ENCODE measurements at regions not wholly inside any gene's neighbourhood (a gene's known extent, or its start where the extent isn't known, plus 50 kb on each side); places are given as distances from the start of the nearest gene placed in this dataset.
A peak's percentile ranks its signal among the peaks of the same experiment; 100 is the strongest.
"Not testable (repeated sequence)": the region's sequence is repeated elsewhere in the genome, so short reads cannot be mapped to it uniquely, and the experiment has no call there.

DNA sequence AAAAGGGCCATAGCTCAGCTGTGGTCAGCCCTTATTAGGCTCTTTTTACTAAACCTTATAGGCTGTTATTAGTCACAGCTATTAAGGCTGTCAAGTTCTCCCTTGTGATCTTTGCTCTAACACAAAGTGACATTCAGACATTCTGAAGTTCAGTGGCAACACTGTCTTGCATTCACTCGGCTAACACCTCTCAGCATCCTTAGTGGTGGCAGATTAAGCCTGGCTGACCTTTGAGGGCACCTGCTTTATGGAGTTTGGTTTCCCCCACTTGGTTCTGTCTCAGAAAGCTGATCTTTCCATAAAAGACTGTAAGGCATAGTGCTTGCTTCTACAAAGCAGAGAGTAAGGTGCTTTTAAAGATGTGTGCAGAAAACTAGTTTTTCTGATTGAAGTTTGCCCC lies 677.4 kb upstream of the TMEM132C start:
- DNase-seq = no peak

- DNase-seq = no peak
Measured at GRCh38 chr12:127590868-127591267, 676.1 kb upstream of the TMEM132C start.

GRCh38 chr12:127592245-127592644 lies 674.7 kb upstream of the TMEM132C start:
- no peak for DNase-seq

- DNase-seq = no peak
Measured at GRCh38 chr12:127594351-127594970, 672.5 kb upstream of the TMEM132C start.

DNA sequence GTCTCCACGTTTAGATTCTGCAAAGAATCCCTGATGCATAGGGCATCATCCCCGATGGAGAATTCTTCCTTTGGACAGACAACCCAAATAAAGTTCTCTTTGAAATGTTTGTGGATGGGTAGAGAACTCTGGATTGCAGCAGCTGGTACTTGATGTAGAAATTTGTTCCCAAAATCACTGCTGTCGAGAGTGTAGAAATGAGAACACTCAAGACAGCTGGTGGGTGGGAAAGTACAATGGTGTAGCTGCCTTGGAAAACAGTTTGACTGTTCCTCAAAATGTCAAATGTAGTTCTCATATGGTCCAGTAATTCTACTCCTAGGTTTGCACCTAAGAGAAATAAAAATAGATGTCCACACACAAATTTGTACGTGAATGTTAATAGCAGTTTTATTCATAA lies 671.5 kb upstream of the TMEM132C start:
- no peak for DNase-seq

DNA sequence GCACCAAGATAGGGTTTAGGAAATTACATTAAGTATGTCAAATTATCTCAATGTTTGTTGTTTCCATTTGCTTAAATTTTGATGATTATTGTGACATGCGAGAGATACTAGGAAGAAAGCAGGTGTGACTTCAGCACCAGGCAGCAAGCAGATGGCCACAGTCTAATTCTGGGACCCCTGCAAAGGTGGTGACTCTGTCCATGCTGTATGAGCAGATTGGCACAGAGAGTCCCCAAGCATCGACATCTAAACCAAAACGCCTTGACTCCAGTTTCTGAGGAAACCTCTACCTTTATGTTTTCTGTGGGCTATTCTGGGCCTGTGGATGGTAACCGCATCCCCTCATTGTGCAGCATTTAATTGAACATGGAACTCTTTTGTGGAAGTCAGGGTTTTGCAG lies 670.1 kb upstream of the TMEM132C start:
- no peak for DNase-seq

DNA sequence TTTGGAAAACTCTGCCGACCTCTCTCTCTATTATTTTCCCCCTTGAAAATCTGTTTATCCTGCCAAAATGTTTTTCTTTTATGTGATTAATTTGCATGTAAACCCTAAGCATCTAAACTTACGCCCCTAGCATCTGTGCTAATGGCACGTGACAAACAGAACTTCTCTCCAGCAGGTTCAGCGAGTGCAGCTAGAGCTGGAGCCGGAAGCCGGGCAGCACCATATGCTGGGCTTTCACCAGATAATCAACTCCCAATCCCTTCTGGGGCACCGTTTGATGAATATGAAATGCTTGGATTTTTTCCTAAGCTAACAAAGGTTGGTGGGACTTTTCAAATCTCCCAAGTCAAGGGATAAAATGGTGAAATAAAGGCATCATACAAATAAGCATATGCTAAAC lies 667.5 kb upstream of the TMEM132C start:
- DNase-seq = no peak

- no peak for DNase-seq
Measured at GRCh38 chr12:127600211-127600610, 666.8 kb upstream of the TMEM132C start.

DNA sequence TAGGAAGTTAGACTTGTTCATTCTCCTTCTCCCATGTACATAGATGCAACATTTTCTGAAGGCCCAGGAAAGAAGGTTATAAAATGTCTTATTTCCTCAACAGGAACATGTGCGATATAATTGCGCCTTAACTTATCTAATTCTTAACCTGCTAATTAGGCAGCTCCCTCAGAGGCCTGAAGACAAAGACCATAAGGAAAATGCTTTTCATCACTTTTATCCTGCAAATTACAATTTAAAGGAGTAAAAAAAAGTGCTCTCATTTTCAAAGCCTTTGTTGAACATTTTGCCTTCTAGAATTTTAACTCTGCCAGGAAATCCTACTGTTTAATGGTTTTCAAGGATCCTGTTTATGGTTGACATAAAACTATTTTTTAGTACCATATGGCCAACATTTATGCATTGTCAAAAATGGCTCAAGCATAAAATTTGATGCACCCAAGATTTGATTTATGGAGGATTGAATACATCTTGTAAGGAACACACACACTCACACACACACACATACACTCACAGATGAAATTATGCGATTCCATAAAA lies 660.4 kb upstream of the TMEM132C start:
- no peak for DNase-seq

- no peak for DNase-seq
Measured at GRCh38 chr12:127607146-127607725, 659.7 kb upstream of the TMEM132C start.

DNA sequence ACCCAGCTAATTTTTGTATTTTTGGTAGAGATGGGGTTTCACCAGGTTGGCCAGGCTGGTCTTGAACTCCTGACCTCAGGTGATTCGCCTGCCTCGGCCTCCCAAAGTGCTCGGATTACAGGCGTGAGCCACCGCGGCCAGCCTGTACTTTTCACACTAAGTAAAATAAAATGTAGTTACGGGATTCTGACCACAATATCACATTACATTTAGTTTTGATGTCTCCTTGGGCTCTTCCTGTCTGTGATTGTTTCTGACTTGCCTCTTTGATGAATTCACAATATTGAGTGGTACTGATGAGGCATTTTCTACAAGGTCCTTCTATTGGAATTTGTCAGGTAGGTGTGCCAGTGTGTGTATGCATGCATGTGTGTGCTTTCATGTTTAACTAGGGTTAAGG lies 658.6 kb upstream of the TMEM132C start:
- DNase-seq = not testable (repeated sequence)

DNA sequence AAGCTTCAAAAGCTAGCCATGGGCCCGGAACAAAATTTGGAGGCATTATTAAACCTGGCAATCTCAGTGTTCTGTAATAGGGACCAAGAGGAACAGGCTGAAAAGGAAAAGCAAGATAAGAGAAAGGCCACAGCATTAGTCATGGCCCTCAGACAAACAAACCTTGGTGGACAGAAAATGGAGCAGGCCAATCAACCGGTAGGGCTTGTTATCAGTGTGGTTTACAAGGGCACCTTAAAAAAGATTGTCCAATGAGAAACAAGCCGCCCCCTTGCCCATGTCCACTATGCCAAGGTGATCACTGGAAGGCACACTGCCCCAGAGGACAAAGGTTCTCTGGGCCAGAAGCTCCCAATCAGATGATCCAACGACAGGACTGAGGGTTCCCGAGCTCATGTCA lies 653.9 kb upstream of the TMEM132C start:
- DNase-seq = no peak

- no peak for DNase-seq
Measured at GRCh38 chr12:127619869-127620734, 646.9 kb upstream of the TMEM132C start.

- DNase-seq = no peak
Measured at GRCh38 chr12:127620735-127621355, 646.1 kb upstream of the TMEM132C start.

GRCh38 chr12:127621366-127621765 lies 645.6 kb upstream of the TMEM132C start:
- DNase-seq = no peak

DNA sequence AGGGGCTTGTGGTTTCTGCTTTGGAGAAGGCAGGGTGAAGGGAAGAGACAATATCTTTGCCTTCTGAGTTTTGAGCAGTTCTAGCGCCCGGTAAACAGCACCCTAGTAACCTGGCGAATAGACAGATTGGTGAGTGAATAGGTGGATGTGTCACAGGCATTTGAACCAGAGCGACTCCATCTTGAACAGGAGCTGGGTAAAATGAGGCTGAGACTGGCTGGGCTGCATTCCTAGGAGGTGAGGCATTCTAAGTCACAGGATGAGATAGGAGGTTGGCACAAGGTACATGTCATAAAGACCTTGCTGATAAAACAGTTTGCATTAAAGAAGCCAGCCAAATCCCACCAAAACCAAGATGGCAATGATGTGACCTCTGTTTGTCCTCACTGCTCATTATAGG lies 643.6 kb upstream of the TMEM132C start:
- no peak for DNase-seq

- no peak for DNase-seq
Measured at GRCh38 chr12:127625176-127625771, 641.7 kb upstream of the TMEM132C start.

DNA sequence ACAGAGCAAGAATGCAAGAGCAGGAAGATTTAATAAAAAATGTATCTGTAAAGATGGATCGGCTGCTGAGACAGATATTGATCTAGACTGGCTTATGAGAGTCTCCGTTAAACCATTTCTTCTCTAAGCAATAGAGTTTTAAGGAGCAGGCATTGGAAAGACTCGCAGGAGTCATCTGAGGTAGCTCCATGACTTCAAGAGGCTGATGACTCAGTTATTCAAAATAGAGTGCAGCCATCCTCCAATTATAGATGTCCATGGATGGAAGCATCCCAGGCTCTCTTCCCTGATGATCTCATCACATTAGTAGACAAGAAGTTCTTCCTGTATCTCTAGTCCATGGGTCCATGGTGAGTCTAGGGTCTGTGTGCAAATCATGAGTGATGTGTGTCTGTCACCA lies 638.3 kb upstream of the TMEM132C start:
- no peak for DNase-seq

DNA sequence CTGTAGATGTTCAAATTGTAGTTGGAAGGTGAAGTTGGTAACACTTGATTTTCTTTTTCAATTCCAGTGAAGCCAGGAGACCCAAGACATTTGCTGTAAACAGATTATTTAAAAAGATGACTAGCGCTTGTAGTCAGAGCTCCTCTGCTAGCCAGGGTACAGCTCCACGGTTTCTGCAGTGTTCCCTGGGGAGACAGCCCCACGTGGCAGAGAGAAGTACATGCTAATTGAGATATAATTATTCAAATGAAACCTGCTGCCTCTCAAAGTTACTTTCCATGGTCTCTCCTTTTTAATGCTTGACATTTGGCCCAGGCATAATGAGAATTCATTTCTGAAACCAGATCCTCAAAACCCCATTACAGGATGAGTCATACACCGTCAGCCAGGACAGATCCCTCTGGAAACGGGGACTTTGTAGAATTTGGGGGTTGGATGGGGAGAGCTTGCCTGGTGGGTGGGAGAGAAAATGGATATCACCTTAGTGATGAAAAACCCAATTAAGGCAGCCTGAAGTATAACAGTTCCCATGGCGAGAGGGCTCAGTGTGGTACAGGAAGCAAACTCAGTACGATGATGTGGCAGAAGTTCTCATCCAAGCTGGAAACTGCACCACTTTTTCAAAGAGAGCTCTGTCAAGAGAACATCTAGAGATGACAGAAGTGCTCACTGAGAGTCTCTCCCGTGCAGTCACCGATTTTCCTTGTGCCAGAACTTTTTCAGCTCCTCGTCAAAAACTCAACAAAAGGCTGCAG lies 637.7 kb upstream of the TMEM132C start:
- peak; percentile 51 for DNase-seq

DNA sequence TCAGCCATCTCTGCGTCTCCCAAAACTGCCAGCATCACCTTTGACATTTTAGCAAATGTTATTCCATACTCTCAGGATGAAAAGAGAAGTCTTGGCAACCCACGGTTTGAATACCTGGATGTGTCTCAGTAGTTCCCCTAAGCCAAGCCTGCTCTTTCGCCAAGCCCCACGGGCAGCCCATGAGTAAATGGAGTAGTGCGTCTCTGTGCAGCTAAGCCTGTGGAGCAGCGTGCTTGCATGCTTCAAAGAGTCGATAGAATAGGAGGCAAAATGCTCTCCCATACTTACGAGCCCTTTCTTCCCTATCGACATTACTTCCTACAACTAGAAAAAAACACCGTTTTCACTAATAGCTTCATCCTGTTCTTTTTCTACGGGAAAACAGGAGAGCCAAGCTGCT lies 634.5 kb upstream of the TMEM132C start:
- no peak for DNase-seq

DNA sequence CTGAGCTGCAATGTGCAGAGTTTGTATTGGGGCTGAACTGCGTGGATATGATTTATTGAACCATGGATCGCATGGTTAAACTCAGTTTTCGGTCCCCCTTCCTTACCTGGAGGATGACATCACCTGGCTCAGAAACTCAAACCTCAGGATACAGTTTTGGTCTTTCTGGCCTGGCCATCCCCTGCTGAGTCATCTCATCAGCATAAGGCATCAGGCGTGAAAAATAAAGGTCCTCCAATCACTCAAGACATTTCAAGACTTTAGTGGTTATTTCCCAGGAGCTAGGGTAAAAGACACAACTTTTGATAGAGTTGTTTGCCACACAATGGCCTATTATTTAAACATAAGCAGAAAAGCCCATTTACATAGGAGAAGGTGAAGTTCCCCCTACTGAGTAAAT lies 631.1 kb upstream of the TMEM132C start:
- DNase-seq = no peak

GRCh38 chr12:127636882-127637281 lies 630.1 kb upstream of the TMEM132C start:
- no peak for DNase-seq

All from NCI-H2107 (cell line).